ENCODE measurements at regions not wholly inside any gene's neighbourhood (a gene's known extent, or its start where the extent isn't known, plus 50 kb on each side); places are given as distances from the start of the nearest gene placed in this dataset.

- Histone ChIP-seq H2BK12ac (ENCODE audit: insufficient read length, low read depth, low read length) (no peak overlapping the region), H4K5ac (ENCODE audit: insufficient read length, low read depth, low read length) (no peak overlapping the region), H2AK5ac (ENCODE audit: insufficient read length, low read length) (no peak overlapping the region), H3K27ac (ENCODE audit: insufficient read length, low read depth, low read length) (no peak overlapping the region), H3K23me2 (ENCODE audit: insufficient read length, low read depth, low read length, poor library complexity, severe bottlenecking) (no peaks in the 10 kb centered on the region), H4K20me1 (ENCODE audit: control insufficient read depth, insufficient read depth, insufficient read length) (no peaks in the 10 kb centered on the region), H3K27me3 (ENCODE audit: insufficient read depth, low read length) (no peaks in the 10 kb centered on the region), H3K4me2 (ENCODE audit: insufficient read depth, insufficient read length, low read length) (no peak overlapping the region), H2BK120ac (ENCODE audit: low read depth, low read length, poor library complexity, severe bottlenecking) (no peak overlapping the region), H3K23ac (ENCODE audit: insufficient read length, low read depth, low read length) (no peak overlapping the region), H2BK20ac (ENCODE audit: low read depth, low read length, poor library complexity, severe bottlenecking) (no peak overlapping the region), H3K79me2 (ENCODE audit: insufficient read depth, low read length) (no peaks in the 10 kb centered on the region), H3K4ac (ENCODE audit: low read depth, low read length) (no peak overlapping the region), H2BK15ac (ENCODE audit: low read depth, low read length) (no peak overlapping the region), H2BK5ac (ENCODE audit: insufficient read length, low read length) (no peak overlapping the region), H2AFZ (ENCODE audit: low read length) (no peak overlapping the region), H3K9ac (ENCODE audit: extremely low read depth, insufficient read length, low read length) (no peak overlapping the region), H3T11ph (ENCODE audit: low read length) (no peak overlapping the region), H4K8ac (replicated peaks; ENCODE audit: insufficient read length, low read depth, low read length) (no peak overlapping the region), H3K79me1 (ENCODE audit: insufficient read depth, low read depth, low read length, poor library complexity, severe bottlenecking) (no peaks in the 10 kb centered on the region), H3K4me1 (ENCODE audit: insufficient read depth, low read length) (no peaks in the 10 kb centered on the region), H3K9me3 (ENCODE audit: control insufficient read depth, low read depth, low read length) (no peaks in the 10 kb centered on the region), H3K56ac (ENCODE audit: insufficient read length, low read depth, low read length) (no peak overlapping the region), H3K18ac (ENCODE audit: insufficient read length, low read depth, low read length) (no peak overlapping the region), H4K91ac (ENCODE audit: insufficient read length, low read depth, low read length) (no peak overlapping the region), H3K14ac (ENCODE audit: insufficient read depth, low read length) (no peak overlapping the region)
- Mint-ChIP-seq H3K9me3 (no peaks in the 10 kb centered on the region), H3K27me3 (ENCODE audit: low read depth) (no peaks in the 10 kb centered on the region; the same call in none of the 2 replicates), H3K36me3 (ENCODE audit: insufficient read depth in 1 of 3, low read depth in 3 of 3) (no peaks in the 10 kb centered on the region), H3K4me1 (peaks cover 11 to 22% of the 10 kb centered on the region in 2 experiments), H3K4me3 (no peak overlapping the region), H3K27ac (no peak overlapping the region)
- WGBS (ENCODE audit: extremely low coverage, insufficient read length, low lambda C conversion rate): no CpG with 5 or more reads among the region's 8 CpGs
- no peak for DNase-seq
- TF ChIP-seq, protein P1, sequence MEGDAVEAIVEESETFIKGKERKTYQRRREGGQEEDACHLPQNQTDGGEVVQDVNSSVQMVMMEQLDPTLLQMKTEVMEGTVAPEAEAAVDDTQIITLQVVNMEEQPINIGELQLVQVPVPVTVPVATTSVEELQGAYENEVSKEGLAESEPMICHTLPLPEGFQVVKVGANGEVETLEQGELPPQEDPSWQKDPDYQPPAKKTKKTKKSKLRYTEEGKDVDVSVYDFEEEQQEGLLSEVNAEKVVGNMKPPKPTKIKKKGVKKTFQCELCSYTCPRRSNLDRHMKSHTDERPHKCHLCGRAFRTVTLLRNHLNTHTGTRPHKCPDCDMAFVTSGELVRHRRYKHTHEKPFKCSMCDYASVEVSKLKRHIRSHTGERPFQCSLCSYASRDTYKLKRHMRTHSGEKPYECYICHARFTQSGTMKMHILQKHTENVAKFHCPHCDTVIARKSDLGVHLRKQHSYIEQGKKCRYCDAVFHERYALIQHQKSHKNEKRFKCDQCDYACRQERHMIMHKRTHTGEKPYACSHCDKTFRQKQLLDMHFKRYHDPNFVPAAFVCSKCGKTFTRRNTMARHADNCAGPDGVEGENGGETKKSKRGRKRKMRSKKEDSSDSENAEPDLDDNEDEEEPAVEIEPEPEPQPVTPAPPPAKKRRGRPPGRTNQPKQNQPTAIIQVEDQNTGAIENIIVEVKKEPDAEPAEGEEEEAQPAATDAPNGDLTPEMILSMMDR (conservative IDR thresholded peaks at IDR 0.05): no peak
These were observed 103.3 kb upstream of the NLRP1 start for GRCh38 chr17:5687646-5688045.
